GM23338 (cell line): ENCODE measurements at regions not wholly inside any gene's neighbourhood (a gene's known extent, or its start where the extent isn't known, plus 50 kb on each side); places are given as distances from the start of the nearest gene placed in this dataset.

Experiments used
- ATAC-seq: fragments of 200-7000 bp; cut with Tn5 transposase; 3 replicates; pipeline ENCODE4 v1.9.1; 2020
- DNase-seq: peaks from one replicate; pipeline ENCODE4 v3.0.0-alpha.2; 2015; ENCODE audit warnings: low spot score
- H2AFZ ChIP-seq: fragments of 200-600 bp; sonication (generic); 2 replicates; pipeline ENCODE4 v1.8.0; 2016; ENCODE audit warnings: antibody characterized with exemption, mild to moderate bottlenecking, moderate library complexity
- H3F3A ChIP-seq: fragments of 200-600 bp; sonication (generic); replicated peaks from 2 replicates; pipeline ENCODE4 v1.8.0; 2017; ENCODE audit warnings: antibody characterized with exemption, mixed run types, low read depth
- H3K27ac ChIP-seq: fragments of 200-600 bp; sonication (generic); 2 replicates; pipeline ENCODE4 v1.6.1; 2016; ENCODE audit warnings: low read depth
- H3K27me3 ChIP-seq: fragments of 200-600 bp; sonication (generic); 2 replicates; pipeline ENCODE4 v1.8.0; 2016; ENCODE audit warnings: mild to moderate bottlenecking, mixed run types, moderate library complexity; ENCODE audit not compliant: insufficient read depth
- H3K36me3 ChIP-seq: fragments of 200-600 bp; sonication (generic); 2 replicates; pipeline ENCODE4 v1.8.0; 2016; ENCODE audit warnings: mild to moderate bottlenecking; ENCODE audit not compliant: insufficient read depth
- H3K4me1 ChIP-seq: fragments of 200-600 bp; sonication (generic); 2 replicates; pipeline ENCODE4 v1.8.0; 2016; ENCODE audit warnings: mild to moderate bottlenecking, moderate library complexity; ENCODE audit not compliant: insufficient read depth
- H3K4me2 ChIP-seq: fragments of 200-600 bp; sonication (generic); 2 replicates; pipeline ENCODE4 v1.7.1; 2017; ENCODE audit warnings: mixed run types
- H3K4me3 ChIP-seq: fragments of 200-600 bp; sonication (generic); 2 replicates; pipeline ENCODE4 v1.6.1; 2016; ENCODE audit warnings: mixed run types
- H3K79me2 ChIP-seq: fragments of 200-600 bp; sonication (generic); replicated peaks from 2 replicates; pipeline ENCODE4 v1.8.0; 2017; ENCODE audit warnings: mild to moderate bottlenecking; ENCODE audit not compliant: insufficient read depth
- H3K9me2 ChIP-seq: fragments of 200-600 bp; sonication (generic); 2 replicates; pipeline ENCODE4 v1.8.0; 2017; ENCODE audit not compliant: insufficient read depth
- H4K20me1 ChIP-seq: fragments of 200-600 bp; sonication (generic); replicated peaks from 2 replicates; pipeline ENCODE4 v1.8.0; 2017; ENCODE audit warnings: mild to moderate bottlenecking; ENCODE audit not compliant: insufficient read depth
- H3K27ac Mint-ChIP-seq: 2 replicates; pipeline ENCODE4 v1.8.0; 2020; ENCODE audit warnings: inconsistent platforms, mild to moderate bottlenecking, moderate library complexity, mixed read lengths
- H3K27me3 Mint-ChIP-seq: 3 replicates; pipeline ENCODE4 v1.8.0; 2022; ENCODE audit warnings: low read depth, mild to moderate bottlenecking, moderate library complexity, mixed read lengths, inconsistent platforms; ENCODE audit not compliant: insufficient read depth, poor library complexity
- H3K36me3 Mint-ChIP-seq: 3 replicates; pipeline ENCODE4 v1.8.0; 2021; ENCODE audit warnings: low read depth, mild to moderate bottlenecking, inconsistent platforms, moderate library complexity, mixed read lengths
- H3K4me1 Mint-ChIP-seq: 3 replicates; pipeline ENCODE4 v1.8.0; 2020; ENCODE audit warnings: mild to moderate bottlenecking, inconsistent platforms, mixed read lengths
- H3K4me3 Mint-ChIP-seq: 3 replicates; pipeline ENCODE4 v1.8.0; 2021; ENCODE audit warnings: moderate library complexity, mild to moderate bottlenecking, inconsistent platforms, mixed read lengths
- H3K9me3 Mint-ChIP-seq: 3 replicates; pipeline ENCODE4 v1.8.0; 2020; ENCODE audit warnings: moderate library complexity, mild to moderate bottlenecking, inconsistent platforms, mixed read lengths
- CREB1 ChIP-seq: fragments of 250-450 bp; sonication (Bioruptor Pico); IDR thresholded peaks from 2 replicates; pipeline ENCODE4 v1.5.0; 2020; ENCODE audit warnings: low read depth, mild to moderate bottlenecking, moderate library complexity
- EZH2phosphoT487 ChIP-seq: fragments of 200-600 bp; sonication (generic); IDR thresholded peaks from one replicate; pipeline ENCODE4 v1.8.1; 2018; ENCODE audit warnings: antibody characterized with exemption; ENCODE audit not compliant: unreplicated experiment
- JUNB ChIP-seq: IDR thresholded peaks from one replicate; pipeline ENCODE4 v1.6.1; 2016; ENCODE audit warnings: antibody characterized with exemption; ENCODE audit not compliant: unreplicated experiment
- NANOG ChIP-seq: IDR thresholded peaks from 2 replicates; pipeline ENCODE4 v1.6.1; 2016; ENCODE audit warnings: antibody characterized with exemption, borderline replicate concordance
- POLR2AphosphoS5 ChIP-seq: IDR thresholded peaks from 2 replicates; pipeline ENCODE4 v1.6.1; 2016; ENCODE audit warnings: antibody characterized with exemption, low read depth
- STAT1 ChIP-seq: IDR thresholded peaks from one replicate; pipeline ENCODE4 v1.6.1; 2016; ENCODE audit warnings: antibody characterized with exemption; ENCODE audit not compliant: unreplicated experiment
- ZNF114 ChIP-seq: fragments of 250-450 bp; sonication (Bioruptor Pico); IDR thresholded peaks from 2 replicates; pipeline ENCODE4 v1.5.0; 2020; ENCODE audit warnings: mild to moderate bottlenecking, moderate library complexity
- ZNF331 ChIP-seq: fragments of 250-450 bp; sonication (Bioruptor Pico); IDR thresholded peaks from 2 replicates; pipeline ENCODE4 v1.5.0; 2020; ENCODE audit warnings: low read depth, mild to moderate bottlenecking, moderate library complexity
- TF ChIP-seq, protein P1 (sequence below): fragments of 250-450 bp; sonication (Bioruptor Pico); IDR thresholded peaks from 2 replicates; pipeline ENCODE4 v1.5.0; 2020; ENCODE audit warnings: mild to moderate bottlenecking, moderate library complexity
- TF ChIP-seq, protein P2 (sequence below), 2 experiments: fragments of 200-600 bp in 1 of 2; sonication (generic) in 1 of 2; conservative IDR thresholded peaks; 2 replicates each; pipeline versions ENCODE4 v1.5.1 to v1.6.1; 2016 to 2017; ENCODE audit warnings: antibody characterized with exemption in 2 of 2, low read depth in 2 of 2, mild to moderate bottlenecking in 2 of 2, moderate library complexity in 1 of 2

DNA sequence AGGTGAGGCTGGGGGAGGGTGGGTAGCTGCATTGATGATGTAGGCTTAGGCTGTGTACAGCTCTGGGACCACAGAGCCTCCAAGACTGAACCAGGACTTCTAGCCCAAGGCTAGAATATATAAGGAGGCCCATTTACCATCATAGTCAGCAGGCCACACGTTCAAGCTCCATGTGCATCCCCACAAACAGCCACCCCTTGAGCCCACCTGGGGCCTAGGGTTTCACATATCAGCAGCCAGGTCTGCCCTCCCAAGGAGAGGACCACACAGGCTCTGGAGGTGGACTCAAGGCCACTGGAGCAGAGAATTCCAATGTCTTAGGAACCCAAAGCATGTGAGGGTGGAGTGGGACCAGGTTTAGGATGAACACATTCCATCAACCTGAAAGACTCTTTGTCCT, 230.5 kb downstream of the TTC32 start (continued):
- TF ChIP-seq, protein P1, sequence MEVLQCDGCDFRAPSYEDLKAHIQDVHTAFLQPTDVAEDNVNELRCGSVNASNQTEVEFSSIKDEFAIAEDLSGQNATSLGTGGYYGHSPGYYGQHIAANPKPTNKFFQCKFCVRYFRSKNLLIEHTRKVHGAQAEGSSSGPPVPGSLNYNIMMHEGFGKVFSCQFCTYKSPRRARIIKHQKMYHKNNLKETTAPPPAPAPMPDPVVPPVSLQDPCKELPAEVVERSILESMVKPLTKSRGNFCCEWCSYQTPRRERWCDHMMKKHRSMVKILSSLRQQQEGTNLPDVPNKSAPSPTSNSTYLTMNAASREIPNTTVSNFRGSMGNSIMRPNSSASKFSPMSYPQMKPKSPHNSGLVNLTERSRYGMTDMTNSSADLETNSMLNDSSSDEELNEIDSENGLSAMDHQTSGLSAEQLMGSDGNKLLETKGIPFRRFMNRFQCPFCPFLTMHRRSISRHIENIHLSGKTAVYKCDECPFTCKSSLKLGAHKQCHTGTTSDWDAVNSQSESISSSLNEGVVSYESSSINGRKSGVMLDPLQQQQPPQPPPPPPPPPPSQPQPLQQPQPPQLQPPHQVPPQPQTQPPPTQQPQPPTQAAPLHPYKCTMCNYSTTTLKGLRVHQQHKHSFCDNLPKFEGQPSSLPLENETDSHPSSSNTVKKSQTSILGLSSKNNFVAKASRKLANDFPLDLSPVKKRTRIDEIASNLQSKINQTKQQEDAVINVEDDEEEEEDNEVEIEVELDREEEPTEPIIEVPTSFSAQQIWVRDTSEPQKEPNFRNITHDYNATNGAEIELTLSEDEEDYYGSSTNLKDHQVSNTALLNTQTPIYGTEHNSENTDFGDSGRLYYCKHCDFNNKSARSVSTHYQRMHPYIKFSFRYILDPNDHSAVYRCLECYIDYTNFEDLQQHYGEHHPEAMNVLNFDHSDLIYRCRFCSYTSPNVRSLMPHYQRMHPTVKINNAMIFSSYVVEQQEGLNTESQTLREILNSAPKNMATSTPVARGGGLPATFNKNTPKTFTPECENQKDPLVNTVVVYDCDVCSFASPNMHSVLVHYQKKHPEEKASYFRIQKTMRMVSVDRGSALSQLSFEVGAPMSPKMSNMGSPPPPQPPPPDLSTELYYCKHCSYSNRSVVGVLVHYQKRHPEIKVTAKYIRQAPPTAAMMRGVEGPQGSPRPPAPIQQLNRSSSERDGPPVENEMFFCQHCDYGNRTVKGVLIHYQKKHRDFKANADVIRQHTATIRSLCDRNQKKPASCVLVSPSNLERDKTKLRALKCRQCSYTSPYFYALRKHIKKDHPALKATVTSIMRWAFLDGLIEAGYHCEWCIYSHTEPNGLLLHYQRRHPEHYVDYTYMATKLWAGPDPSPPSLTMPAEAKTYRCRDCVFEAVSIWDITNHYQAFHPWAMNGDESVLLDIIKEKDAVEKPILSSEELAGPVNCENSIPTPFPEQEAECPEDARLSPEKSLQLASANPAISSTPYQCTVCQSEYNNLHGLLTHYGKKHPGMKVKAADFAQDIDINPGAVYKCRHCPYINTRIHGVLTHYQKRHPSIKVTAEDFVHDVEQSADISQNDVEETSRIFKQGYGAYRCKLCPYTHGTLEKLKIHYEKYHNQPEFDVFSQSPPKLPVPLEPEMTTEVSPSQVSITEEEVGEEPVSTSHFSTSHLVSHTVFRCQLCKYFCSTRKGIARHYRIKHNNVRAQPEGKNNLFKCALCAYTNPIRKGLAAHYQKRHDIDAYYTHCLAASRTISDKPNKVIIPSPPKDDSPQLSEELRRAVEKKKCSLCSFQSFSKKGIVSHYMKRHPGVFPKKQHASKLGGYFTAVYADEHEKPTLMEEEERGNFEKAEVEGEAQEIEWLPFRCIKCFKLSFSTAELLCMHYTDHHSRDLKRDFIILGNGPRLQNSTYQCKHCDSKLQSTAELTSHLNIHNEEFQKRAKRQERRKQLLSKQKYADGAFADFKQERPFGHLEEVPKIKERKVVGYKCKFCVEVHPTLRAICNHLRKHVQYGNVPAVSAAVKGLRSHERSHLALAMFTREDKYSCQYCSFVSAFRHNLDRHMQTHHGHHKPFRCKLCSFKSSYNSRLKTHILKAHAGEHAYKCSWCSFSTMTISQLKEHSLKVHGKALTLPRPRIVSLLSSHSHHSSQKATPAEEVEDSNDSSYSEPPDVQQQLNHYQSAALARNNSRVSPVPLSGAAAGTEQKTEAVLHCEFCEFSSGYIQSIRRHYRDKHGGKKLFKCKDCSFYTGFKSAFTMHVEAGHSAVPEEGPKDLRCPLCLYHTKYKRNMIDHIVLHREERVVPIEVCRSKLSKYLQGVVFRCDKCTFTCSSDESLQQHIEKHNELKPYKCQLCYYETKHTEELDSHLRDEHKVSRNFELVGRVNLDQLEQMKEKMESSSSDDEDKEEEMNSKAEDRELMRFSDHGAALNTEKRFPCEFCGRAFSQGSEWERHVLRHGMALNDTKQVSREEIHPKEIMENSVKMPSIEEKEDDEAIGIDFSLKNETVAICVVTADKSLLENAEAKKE (CRISPR knock-in tag): no peak
- TF ChIP-seq, protein P2, sequence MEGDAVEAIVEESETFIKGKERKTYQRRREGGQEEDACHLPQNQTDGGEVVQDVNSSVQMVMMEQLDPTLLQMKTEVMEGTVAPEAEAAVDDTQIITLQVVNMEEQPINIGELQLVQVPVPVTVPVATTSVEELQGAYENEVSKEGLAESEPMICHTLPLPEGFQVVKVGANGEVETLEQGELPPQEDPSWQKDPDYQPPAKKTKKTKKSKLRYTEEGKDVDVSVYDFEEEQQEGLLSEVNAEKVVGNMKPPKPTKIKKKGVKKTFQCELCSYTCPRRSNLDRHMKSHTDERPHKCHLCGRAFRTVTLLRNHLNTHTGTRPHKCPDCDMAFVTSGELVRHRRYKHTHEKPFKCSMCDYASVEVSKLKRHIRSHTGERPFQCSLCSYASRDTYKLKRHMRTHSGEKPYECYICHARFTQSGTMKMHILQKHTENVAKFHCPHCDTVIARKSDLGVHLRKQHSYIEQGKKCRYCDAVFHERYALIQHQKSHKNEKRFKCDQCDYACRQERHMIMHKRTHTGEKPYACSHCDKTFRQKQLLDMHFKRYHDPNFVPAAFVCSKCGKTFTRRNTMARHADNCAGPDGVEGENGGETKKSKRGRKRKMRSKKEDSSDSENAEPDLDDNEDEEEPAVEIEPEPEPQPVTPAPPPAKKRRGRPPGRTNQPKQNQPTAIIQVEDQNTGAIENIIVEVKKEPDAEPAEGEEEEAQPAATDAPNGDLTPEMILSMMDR (conservative IDR thresholded peaks at IDR 0.05; ENCODE audit: low read depth in 2 of 2): no peak
- no peak for TF ChIP-seq STAT1
- TF ChIP-seq CREB1: no peak
- TF ChIP-seq POLR2AphosphoS5: no peak
- no peak for TF ChIP-seq ZNF331 (CRISPR knock-in tag)
- TF ChIP-seq EZH2phosphoT487: no peak
- TF ChIP-seq JUNB: no peak
- no peak for TF ChIP-seq NANOG

DNA sequence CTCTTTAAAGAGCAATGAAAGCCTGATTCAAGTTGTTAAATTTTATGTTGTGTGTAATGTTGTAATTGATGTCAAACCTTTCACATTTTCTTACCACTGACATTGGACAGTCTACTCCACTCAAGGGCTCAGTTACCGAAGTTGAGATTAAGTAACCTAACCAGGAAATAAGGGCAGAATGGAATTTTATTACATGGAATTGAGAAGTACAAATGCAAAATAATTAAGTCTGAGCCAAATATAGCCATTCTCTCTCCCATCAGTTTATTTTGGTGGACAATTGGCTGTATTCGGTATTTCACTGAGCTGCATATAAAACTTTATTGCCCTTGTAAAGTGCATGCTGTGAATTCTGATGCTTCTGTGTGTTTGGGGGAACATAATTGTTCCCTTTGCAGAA, 231.5 kb downstream of the TTC32 start:
- Mint-ChIP-seq H3K4me1 (no peaks in the 10 kb centered on the region), H3K27me3 (peaks cover 2% of the 10 kb centered on the region), H3K36me3 (no peaks in the 10 kb centered on the region), H3K27ac (no peak overlapping the region), H3K4me3 (no peak overlapping the region), H3K9me3 (no peaks in the 10 kb centered on the region)
- no peak overlapping the region for H3K27ac ChIP-seq
- TF ChIP-seq CREB1: no peak
- no peak for TF ChIP-seq ZNF114
- no peaks in the 10 kb centered on the region for H3K79me2 ChIP-seq
- ATAC-seq (no peak), DNase-seq (no peak)
- no peaks in the 10 kb centered on the region for H3K4me1 ChIP-seq
- H4K20me1 ChIP-seq: no peaks in the 10 kb centered on the region
- no peak overlapping the region for H2AFZ ChIP-seq
- H3K36me3 ChIP-seq: no peaks in the 10 kb centered on the region
- no peaks in the 10 kb centered on the region for H3K27me3 ChIP-seq
- H3K9me2 ChIP-seq: 0 out of 2 replicates have a peak, but pooled peaks cover 6% of the 10 kb centered on the region
- no peak overlapping the region for H3K4me3 ChIP-seq
- H3K4me2 ChIP-seq: no peak overlapping the region
- H3F3A ChIP-seq: no peaks in the 10 kb centered on the region
